Progenitor cell of endocrine pancreas (in vitro differentiated cells): ENCODE measurements at regions not wholly inside any gene's neighbourhood (a gene's known extent, or its start where the extent isn't known, plus 50 kb on each side); places are given as distances from the start of the nearest gene placed in this dataset.

Experiments
- DNase-seq: peaks from one replicate; pipeline ENCODE4 v3.0.0; 2021; ENCODE audit warnings: low spot score; ENCODE audit not compliant: unreplicated experiment
- H3K27ac Mint-ChIP-seq: 2 replicates; pipeline ENCODE4 v1.8.0; 2021; ENCODE audit warnings: mild to moderate bottlenecking, moderate library complexity, mixed read lengths
- H3K27me3 Mint-ChIP-seq: 2 replicates; pipeline ENCODE4 v1.8.0; 2021; ENCODE audit warnings: mixed read lengths
- H3K36me3 Mint-ChIP-seq: 2 replicates; pipeline ENCODE4 v1.8.0; 2022; ENCODE audit warnings: mixed read lengths; ENCODE audit not compliant: insufficient read depth
- H3K4me1 Mint-ChIP-seq: 2 replicates; pipeline ENCODE4 v1.8.0; 2021; ENCODE audit warnings: low read depth, mixed read lengths
- H3K4me3 Mint-ChIP-seq: 2 replicates; pipeline ENCODE4 v1.8.0; 2021; ENCODE audit warnings: low read depth, mild to moderate bottlenecking, moderate library complexity, mixed read lengths
- H3K9me3 Mint-ChIP-seq: 2 replicates; pipeline ENCODE4 v1.8.0; 2021; ENCODE audit warnings: low read depth, mixed read lengths
- TF ChIP-seq, protein P1 (sequence below): fragments of 200-600 bp; sonication (generic); IDR thresholded peaks from one replicate; pipeline ENCODE4 v1.5.0; 2021; ENCODE audit warnings: antibody characterized with exemption, mild to moderate bottlenecking; ENCODE audit not compliant: unreplicated experiment

- no peaks in the 10 kb centered on the region for H3K36me3 Mint-ChIP-seq
- H3K4me3 Mint-ChIP-seq = no peak overlapping the region
- H3K27ac Mint-ChIP-seq = no peak overlapping the region
- no peaks in the 10 kb centered on the region for H3K9me3 Mint-ChIP-seq
- H3K27me3 Mint-ChIP-seq = no peaks in the 10 kb centered on the region
- DNase-seq = no peak
- TF ChIP-seq, protein P1, sequence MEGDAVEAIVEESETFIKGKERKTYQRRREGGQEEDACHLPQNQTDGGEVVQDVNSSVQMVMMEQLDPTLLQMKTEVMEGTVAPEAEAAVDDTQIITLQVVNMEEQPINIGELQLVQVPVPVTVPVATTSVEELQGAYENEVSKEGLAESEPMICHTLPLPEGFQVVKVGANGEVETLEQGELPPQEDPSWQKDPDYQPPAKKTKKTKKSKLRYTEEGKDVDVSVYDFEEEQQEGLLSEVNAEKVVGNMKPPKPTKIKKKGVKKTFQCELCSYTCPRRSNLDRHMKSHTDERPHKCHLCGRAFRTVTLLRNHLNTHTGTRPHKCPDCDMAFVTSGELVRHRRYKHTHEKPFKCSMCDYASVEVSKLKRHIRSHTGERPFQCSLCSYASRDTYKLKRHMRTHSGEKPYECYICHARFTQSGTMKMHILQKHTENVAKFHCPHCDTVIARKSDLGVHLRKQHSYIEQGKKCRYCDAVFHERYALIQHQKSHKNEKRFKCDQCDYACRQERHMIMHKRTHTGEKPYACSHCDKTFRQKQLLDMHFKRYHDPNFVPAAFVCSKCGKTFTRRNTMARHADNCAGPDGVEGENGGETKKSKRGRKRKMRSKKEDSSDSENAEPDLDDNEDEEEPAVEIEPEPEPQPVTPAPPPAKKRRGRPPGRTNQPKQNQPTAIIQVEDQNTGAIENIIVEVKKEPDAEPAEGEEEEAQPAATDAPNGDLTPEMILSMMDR = no peak
- no peaks in the 10 kb centered on the region for H3K4me1 Mint-ChIP-seq
Observed at GRCh38 chr13:22120646-22121045, 449.8 kb downstream of the FGF9 start.

- Mint-ChIP-seq H3K27ac (no peak overlapping the region), H3K36me3 (no peaks in the 10 kb centered on the region), H3K27me3 (no peaks in the 10 kb centered on the region), H3K4me3 (no peak overlapping the region), H3K9me3 (no peaks in the 10 kb centered on the region), H3K4me1 (no peaks in the 10 kb centered on the region)
- no peak for DNase-seq
- TF ChIP-seq, protein P1 = no peak
Observed at GRCh38 chr13:22121146-22121739, 450.4 kb downstream of the FGF9 start.

DNA sequence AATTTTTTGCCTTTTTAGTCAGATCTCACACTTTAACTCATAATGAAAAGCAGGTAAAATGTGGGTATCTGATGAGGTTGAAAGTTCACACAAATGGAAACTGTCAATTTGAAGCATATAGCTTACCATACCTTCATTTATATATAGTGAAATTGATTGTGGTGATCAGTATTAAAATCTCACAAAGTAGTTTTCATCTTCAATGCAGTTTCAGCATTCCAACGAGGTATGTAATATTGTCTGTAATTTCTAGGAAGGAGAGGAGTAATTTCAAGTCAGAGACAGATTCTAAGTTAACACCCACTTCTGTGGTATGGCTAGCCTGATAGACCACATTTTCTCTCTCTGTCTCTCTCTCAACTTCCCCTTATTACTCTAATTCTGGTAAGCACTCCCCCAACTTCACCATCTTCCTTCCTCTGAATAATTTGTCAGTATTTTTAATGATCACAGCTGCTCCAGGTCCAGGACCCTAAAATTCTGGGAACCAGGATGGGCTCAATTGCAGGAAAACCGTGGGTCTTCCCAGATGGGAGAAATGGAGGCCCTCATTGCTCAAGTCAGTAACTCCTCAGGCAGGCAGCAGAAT is 455.7 kb downstream of the FGF9 start:
- no peaks in the 10 kb centered on the region for H3K36me3 Mint-ChIP-seq
- TF ChIP-seq, protein P1 = no peak
- no peak overlapping the region for H3K4me3 Mint-ChIP-seq
- H3K9me3 Mint-ChIP-seq = no peaks in the 10 kb centered on the region
- no peak for DNase-seq
- no peak overlapping the region for H3K27ac Mint-ChIP-seq
- no peaks in the 10 kb centered on the region for H3K27me3 Mint-ChIP-seq
- H3K4me1 Mint-ChIP-seq = peaks cover 6% of the 10 kb centered on the region

GRCh38 chr13:22127277-22128164 is 456.6 kb downstream of the FGF9 start:
- H3K4me3 Mint-ChIP-seq = no peak overlapping the region
- no peak overlapping the region for H3K27ac Mint-ChIP-seq
- DNase-seq = no peak
- no peaks in the 10 kb centered on the region for H3K36me3 Mint-ChIP-seq
- TF ChIP-seq, protein P1 = no peak
- peaks cover 6% of the 10 kb centered on the region for H3K4me1 Mint-ChIP-seq
- no peaks in the 10 kb centered on the region for H3K27me3 Mint-ChIP-seq
- no peaks in the 10 kb centered on the region for H3K9me3 Mint-ChIP-seq

- Mint-ChIP-seq H3K9me3 (no peaks in the 10 kb centered on the region), H3K27me3 (no peaks in the 10 kb centered on the region), H3K36me3 (no peaks in the 10 kb centered on the region), H3K27ac (no peak overlapping the region), H3K4me3 (no peak overlapping the region), H3K4me1 (peaks cover 12% of the 10 kb centered on the region)
- TF ChIP-seq, protein P1 = no peak
- DNase-seq = no peak
Observed at GRCh38 chr13:22128441-22129408, 457.9 kb downstream of the FGF9 start.
